Renal pelvis (tissue), 1 donor: ENCODE measurements at regions not wholly inside any gene's neighbourhood (a gene's known extent, or its start where the extent isn't known, plus 50 kb on each side); places are given as distances from the start of the nearest gene placed in this dataset.
"Not testable (repeated sequence)": the region's sequence is repeated elsewhere in the genome, so short reads cannot be mapped to it uniquely, and the experiment has no call there.

Source experiments
- DNase-seq: peaks from one replicate; pipeline ENCODE4 v3.0.0-alpha.2; 2013

DNA sequence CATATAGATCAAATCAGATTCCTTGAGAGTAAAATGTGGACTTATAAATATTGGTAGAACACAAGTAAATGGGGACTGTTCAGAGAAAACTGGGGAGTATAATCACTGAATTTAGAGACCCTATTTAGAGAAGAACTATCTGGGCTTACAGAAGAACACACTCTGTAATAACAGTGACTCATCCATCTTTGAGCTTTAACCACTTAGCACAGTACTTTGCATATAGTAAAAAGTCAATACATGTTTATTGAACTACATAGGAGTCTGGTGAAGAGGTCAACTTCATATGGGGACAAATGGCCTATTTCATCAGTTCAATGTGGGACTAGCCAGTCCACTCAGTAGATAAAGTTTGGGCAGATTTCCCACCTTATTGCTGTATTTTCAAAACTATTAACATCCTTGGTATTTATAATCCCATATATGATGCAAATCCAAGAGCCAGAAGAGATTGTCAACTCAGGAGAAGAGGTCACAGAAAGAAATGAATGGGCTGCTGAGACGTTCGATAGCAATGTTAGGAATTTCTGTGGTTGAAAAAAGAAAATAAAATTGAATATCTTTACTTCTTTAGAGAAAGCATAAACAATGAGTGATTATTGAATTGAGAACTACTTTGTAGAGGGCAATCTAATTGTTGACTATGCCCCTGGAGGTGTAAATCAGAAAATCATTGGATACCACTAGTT, 119.3 kb upstream of the CACNA2D1 start:
- DNase-seq: no peak

DNA sequence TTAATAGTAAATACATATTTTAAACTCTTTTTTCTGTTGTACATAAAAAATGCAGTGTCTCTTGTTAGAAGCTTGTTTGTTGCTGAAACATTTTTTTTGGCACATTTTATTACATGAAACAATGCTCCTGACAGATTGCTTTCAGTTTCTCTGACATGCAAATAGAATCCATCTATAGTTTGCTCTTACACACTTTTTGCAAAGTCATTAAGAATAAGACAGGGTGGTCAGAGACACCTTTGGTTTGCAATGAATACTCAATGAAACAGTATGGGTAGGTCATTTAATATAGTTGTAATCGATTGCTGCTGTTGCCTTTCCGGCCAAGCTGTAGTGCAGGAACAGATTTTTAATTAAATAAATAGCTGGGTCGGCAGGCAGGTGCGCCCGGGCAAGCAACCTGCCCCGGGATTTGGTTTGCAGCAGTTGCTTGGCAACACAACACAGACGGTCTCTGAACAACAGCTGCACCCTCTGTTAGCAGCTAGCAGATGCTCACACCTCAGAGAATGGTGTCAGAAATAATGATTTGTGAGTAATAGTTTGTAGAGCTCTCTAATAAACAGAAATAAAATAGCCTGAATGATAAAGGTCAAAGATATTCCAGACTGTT, 115.7 kb upstream of the CACNA2D1 start:
- peak; percentile 22 for DNase-seq

DNA sequence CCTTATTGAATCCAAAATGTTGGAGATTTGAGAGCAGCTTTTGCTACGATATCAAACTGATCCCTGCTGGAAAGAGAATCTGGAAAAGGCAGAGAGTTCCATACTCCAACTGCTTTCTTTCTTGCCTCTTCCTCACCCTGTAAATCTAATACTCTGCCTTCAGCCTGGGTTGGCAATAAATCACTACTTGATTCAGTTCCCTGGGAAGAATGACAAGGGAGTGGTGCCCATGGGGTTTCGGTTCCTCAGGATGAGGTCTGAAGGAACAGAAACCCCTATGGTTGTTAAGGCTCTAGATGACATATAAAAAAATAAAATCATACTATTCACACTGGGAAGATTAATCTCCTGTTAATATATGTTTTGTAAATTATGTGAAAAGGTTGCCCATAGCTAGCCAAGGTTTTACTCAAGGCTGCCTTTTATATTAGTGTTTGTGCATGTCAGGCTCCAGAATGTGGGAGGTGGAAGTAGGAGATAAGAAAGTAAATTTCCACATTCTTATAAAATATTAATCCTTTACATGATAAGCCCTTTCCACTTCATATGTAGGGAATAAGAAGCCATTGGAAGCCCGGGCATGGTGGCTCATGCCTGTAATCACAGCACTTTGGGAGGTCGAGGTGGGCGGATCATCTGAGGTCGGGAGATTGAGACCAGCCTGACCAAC, 106.2 kb upstream of the CACNA2D1 start:
- peak; percentile 1 for DNase-seq

DNA sequence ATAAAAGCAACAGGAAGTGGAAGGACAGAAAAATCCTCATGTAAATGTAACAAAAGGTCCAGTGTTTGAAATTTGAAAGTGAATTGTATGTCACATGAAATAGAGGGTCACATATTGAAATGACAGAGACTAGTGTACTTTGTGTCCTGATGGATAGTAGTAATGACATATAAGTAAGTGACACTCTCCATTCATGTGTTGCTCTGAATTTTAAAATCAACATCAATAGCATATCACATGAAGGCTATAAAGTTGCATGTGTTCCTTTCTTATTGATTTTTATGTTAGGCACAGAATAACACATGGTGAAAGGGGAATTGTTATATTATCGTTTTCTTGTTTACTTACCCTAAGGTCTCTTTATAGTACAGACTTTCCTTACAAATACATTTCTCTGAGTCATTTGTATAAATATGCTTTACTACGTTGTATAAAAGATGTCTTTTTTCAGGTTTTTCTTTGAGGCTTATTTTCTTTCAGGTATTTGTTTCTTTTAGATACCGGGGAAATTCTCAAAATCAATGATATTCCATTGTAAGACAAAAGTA, 104.6 kb upstream of the CACNA2D1 start:
- DNase-seq: no peak

DNA sequence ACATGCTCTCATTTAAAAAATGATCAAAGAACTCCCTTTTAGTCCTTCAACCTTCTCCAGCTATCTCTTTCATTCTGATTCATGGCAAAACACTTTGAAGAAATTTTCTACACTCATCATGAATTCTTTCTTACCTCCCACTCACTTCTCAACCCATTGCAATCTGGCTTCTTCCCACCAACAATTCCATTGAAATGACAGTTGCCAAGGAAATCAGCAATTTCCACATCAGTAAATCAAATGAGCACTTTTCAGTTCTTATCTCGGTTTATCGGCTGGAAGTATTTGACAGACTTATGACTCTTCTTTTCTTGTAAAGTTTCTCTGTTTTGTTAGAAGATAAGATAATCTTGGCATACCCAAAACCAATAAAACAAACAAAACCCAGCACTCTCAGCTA, 99.1 kb upstream of the CACNA2D1 start:
- DNase-seq: no peak

DNA sequence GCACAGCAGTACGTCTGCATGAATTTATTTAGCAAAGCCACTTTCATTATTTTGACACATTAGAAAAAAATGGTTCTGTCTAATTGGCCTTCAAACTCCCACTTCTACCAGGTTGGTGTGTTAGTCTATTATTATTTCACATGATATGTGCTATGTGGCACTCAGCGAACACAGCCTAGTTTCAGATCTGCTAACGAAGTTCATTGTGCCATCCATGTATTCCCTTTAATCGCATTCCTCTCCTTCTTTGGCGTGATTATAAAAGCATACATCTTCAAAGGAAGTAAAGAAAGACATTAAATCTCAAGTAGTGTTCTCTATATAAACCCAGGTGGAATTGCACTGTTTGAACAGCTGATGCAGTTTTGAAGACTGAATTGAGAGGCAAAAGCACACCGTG, 96.4 kb upstream of the CACNA2D1 start:
- DNase-seq: no peak

DNA sequence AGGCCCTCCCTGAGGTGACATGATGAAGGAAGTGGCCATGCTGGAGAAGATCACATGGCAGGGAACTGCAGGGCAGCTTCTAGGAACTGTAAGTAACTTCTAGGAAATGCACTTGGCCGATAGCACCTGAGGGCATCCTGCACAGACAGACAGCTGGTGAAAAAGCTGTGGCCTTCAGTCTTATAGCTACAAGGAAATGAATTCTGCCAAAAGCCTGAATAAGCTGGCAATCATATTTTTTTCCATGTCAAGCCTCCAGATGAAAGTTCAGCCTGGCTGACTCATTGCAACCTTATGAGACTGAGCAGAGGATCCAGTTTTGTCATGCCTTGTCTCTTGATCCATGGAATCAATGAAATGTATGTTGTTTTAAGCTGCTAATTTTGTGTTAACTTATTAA, 91.1 kb upstream of the CACNA2D1 start:
- no peak for DNase-seq

DNA sequence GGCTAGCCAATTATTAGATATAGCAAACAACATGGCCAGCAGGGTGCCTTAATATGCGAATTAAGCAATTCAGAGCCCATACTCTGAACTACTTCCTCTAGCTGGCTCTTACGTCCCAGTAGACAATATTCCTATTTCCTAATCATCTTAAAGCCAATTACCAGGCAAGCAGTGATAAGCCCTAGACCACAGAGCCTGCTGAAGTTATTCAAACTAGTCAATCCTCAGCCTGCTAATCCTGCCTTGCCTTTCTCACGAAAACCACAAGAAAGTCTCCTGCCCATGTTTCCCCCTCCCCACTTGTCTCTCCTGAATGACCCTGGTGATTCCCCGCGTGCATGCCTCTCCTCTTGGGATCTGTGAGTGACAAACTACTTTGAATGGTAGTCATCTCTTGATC, 86.8 kb upstream of the CACNA2D1 start:
- no peak for DNase-seq

DNA sequence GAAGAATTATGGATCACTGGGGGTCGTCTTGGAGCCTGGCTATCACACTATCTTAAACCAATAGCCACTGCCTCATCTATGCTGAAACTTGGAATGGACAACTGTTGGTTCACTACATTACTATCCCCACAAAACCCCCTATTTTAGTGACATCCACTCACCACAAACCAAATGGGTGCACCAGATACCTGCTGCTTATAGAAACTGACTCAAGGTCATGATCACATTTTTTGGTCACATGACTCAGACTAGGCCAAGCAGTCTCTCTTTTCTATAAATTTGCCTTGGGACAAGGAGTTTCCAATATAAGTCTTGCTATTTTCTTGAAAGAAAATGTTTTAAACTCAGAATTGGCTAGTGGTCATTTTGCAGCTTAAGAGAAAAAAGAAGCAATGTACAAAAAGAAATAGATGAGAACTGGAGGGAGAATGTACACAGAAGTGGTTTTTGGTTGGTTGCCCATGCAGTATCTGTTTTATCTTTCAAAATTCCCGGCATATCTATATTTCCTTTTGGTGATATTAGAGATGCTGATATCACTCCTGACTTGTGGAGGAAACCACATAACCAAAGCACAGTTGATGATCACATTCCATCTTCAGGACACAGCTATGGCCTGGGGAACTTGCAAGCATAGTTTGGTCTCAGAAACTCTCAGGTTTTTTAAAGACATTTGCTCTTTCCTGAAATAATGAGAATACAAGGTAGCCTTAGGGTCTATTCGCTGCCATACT, 85.2 kb upstream of the CACNA2D1 start:
- no peak for DNase-seq

DNA sequence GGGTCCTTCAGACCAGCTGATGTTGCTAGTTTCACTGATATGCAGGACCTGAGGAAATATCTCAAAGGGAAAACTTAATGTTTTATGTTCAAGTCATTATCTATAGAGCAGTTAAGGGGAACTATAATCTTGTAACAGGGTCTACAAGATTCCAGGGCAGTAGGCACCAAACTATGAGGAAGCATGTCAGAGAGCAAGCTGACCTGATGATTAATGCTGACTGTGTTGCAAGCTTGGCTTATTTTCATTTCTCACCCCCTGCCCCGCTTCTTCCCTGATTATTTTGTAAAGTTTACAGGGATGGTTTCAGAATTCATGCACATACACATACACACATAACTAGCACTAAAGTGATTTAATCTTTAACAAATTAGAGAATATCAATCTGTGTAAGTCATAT, 84.3 kb upstream of the CACNA2D1 start:
- no peak for DNase-seq

DNA sequence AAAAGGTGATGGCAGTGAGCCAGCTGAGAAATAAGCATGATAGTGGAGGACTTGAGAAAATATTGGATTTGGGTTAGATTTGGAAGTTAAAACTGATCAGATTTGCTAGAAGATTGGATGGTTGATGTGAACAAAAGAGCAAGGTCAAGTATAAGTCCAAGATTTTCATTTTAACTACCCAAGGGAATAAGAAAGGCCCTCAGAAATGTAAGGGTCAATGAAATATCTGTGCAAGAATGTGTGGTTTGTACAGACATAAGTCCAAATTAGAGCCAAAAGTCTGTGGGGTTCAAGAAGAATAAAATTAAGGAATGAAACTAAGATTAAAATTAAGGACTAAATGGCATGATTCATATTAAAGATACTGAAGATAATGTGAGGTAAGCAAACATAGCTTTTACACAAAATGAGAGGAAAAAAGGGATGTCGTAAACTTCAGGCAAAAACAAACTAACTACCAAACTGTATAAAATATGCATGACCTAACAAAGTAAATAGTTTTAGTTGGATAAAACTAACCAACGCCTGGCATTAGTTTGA, 78.4 kb upstream of the CACNA2D1 start:
- DNase-seq: no peak

DNA sequence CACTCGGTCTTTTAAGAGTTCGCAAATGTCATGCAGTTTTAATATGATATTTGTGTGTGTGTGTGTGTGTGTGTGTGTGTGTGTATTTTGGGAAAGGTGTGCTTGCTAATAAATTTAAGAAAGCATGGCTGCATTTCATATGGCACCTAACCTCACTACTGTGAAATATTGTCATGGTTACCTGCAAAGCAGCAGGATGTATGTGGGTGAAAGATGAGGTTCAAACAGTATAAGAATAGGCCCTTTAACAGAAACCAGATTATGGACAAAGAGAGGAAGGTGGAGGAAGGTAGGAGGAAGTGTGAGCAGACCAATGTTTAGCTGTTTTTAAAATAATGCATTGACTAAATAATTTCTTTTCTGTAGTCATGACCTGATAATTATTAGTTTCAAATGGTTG, 73.5 kb upstream of the CACNA2D1 start:
- no peak for DNase-seq

DNA sequence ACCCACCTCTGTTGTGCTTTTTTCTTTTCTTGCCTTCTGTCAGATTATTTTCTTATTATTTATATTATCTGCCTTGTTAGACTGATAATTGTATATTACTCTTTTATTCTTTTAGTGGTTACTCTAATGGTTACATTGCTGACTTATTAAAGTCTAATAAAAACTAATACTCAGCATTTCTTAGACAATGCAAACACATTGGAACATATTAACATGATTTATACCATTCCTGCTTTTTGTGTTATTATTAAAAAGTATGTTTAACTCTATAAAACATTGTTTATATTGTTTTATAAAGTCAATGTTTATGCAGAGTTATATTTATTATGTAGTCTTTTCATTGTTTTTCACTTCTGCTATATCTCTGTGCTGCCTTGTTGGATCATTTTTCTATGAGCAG, 68.0 kb upstream of the CACNA2D1 start:
- no peak for DNase-seq

DNA sequence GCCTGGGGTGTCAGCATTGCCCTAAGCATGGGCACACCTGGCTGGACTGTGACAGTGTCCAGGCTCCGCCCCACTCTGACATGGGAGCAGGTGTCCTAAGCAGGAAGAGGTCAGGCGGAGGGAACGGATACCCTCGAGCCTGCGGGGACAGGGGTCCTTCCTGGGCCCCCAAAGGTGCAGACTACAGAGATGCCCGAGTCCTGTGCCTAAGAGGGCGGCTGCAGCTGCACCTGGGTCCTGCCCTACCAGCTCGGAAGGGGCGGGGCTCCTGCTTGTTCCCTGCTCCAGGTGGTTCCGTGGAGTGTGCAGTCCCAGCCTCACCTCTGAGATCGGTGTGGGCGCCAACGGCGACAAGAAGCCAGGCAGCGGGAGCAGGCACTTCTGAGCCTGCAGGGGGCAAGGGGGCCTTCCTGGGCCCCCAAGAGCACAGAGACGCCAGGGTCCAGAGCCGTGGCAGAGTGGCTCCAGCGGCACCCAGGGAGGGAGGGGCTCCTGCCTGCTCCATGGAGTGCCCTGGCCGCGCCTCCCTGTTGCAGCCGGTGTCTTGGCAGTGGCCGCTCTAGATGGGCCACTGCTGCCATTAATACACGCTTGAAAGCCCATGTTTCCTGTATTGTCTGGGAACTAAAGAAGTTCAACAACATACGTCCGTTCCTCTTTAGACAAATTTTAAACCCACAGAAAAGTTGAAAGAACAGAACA, 64.5 kb upstream of the CACNA2D1 start:
- DNase-seq: no peak

DNA sequence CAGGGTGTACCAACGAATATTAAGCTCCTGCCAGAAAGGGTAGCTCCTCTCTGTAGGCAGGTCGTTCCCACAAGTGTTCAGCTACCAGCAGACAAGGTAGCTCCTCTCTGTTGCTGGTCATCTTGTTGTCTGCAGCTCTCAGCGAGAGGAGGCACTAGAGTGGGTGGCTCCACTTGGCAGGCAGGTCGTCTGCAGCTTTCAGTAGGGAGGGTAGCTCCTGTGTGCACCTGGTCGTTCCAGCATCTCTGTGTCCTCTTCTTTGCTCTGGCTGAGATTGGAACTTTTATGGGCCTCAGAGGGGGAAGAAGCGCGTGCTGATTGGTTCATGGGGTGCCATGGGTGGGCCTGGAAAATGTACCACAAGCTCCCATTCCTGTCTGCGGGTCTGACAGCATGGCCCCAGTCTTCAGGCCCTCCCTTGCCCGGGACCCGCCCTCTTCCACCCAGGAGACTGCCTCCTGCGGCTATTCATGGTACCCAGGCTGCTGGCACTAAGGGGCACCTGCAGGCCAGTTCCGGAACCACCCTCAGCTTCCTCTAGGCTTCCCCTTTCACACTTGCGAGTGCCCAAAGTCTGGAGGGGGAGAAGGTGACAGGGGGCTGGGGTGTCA, 63.9 kb upstream of the CACNA2D1 start:
- DNase-seq: no peak

DNA sequence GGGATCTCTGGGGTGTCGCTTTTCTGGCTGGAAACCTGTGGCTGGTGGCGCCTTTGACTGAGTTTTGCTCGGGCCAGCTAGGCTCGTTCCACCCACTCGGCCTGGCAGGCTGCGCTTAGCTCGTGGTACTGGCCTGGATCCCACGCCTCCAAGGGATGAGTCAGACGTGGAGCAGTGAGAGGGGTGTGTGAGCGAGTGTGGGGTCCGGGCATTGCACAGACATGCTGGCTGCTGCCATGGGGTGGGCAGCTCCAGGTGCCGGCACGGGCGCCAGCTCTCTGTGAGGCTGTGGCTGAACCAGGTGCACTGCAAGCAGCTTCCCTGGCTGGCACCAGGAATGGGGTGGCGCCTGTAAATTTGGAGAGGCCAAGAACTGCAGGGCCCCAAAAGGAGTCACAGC, 63.1 kb upstream of the CACNA2D1 start:
- DNase-seq: no peak

DNA sequence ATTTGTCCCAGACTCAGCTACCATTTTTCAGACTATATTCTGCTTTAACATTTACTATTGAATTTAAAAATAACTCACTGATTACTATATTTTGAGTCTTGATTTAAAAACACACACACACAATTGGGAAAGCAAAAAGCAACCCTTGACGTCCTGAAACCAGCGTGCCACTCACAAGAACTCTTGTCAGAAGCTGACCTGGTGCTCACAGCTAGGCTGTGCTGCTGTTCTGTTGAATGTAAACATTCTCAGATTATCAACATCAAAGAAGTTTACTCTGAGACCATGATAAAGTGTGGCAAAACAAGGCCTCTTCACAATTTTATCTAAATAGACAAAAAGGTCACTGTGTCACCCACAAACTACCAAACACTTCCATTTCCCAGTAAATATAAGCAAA, 62.6 kb upstream of the CACNA2D1 start:
- no peak for DNase-seq

DNA sequence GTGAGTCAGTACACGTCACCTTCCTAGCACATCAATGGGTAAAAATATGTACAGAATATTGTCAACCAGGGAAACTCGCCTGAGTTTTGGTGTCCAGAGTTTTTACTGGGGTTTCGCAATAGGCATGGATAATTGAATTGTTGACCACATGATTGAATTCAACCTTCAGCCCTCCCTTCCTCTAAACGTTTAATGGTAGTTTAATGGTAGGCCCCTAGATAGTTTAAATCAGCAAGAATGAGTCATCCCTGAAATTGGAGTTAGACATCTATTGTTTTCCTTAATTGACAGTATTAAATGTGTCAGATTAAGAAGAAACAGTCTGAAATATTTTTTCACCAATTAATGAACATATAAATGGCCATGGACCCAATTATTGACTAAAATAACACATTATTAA, 57.8 kb upstream of the CACNA2D1 start:
- DNase-seq: no peak

DNA sequence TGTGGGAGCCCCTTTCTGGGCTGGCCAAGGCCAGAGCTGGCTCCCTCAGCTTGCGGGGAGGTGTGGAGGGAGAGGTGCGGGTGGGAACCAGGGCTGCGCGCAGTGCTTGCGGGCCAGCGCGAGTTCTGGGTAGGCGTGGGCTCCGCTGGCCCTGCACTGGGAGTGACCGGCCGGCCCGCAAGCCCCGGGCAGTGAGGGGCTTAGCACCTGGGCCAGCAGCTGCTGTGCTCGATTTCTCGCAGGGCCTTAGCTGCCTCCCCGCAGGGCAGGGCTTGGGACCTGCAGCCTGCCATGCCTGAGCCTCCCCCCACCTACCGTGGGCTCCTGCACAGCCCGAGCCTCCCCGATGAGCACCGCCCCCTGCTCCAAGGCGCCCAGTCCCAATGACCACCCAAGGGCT, 56.0 kb upstream of the CACNA2D1 start:
- not testable (repeated sequence) for DNase-seq

DNA sequence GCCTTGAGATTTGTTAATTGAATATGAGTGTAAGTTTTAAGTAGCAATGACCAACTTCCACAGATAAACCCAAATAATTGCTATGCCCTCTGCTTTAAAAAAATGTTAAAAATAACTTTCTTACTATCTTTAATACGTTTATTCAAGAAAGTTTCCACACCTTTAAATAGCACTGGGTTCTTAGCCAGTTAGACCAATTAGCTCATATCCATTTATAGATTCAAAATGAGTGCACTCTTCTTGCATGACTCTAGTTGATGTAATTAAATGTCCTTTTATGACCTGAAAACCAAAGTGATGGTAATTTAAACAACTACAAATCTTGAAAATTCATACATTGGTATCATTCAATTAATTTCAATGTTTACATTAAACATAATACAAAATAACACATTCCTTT, 50.8 kb upstream of the CACNA2D1 start:
- no peak for DNase-seq
